Naive thymus-derived CD8-positive, alpha-beta T cell (primary cell): ENCODE measurements at regions not wholly inside any gene's neighbourhood (a gene's known extent, or its start where the extent isn't known, plus 50 kb on each side); places are given as distances from the start of the nearest gene placed in this dataset.

Experiments used
- ATAC-seq, 2 donors: fragments of 150-1000 bp; cut with Tn5 transposase in 1 of 2; sonication (Bioruptor Pico), chemical (Tn5 transposase) in 1 of 2; 1 replicate in 1 of 2; 2 replicates in 1 of 2; pipeline ENCODE4 v1.10.0; 2021; ENCODE audit warnings: mild to moderate bottlenecking in 2 of 2, moderate library complexity in 2 of 2
- POLR2A ChIA-PET: fragments of 350-600 bp; sonication (Branson Sonifier 250); formaldehyde crosslinking; loops from one replicate; lab custom pipeline; 2021; ENCODE audit warnings: antibody characterized with exemption; lab: Charles Lee
- DNase-seq, 10 donors: peaks; one replicate each; pipeline versions ENCODE4 v3.0.0 to v3.0.0-alpha.2; 2020 to 2022
- H3K27ac Mint-ChIP-seq, 10 donors: one replicate each; pipeline ENCODE4 v1.8.0; 2020 to 2022; ENCODE audit warnings: mild to moderate bottlenecking in 10 of 10, mixed read lengths in 10 of 10, moderate library complexity in 4 of 10, inconsistent platforms in 1 of 10
- H3K27me3 Mint-ChIP-seq, 5 donors: one replicate each; pipeline ENCODE4 v1.8.0; 2021 to 2022; ENCODE audit warnings: mixed read lengths in 5 of 5
- H3K36me3 Mint-ChIP-seq, 3 donors: one replicate each; pipeline ENCODE4 v1.8.0; 2020 to 2022; ENCODE audit warnings: mixed read lengths in 3 of 3, mild to moderate bottlenecking in 2 of 3, inconsistent platforms in 1 of 3
- H3K4me1 Mint-ChIP-seq, 4 donors: one replicate each; pipeline ENCODE4 v1.8.0; 2021 to 2022; ENCODE audit warnings: mixed read lengths in 4 of 4
- H3K4me3 Mint-ChIP-seq, 10 donors: one replicate each; pipeline ENCODE4 v1.8.0; 2020 to 2022; ENCODE audit warnings: mild to moderate bottlenecking in 10 of 10, mixed read lengths in 10 of 10, moderate library complexity in 6 of 10, inconsistent platforms in 1 of 10
- H3K9me3 Mint-ChIP-seq, 9 donors: one replicate each; pipeline ENCODE4 v1.8.0; 2020 to 2022; ENCODE audit warnings: mixed read lengths in 9 of 9, mild to moderate bottlenecking in 3 of 9, inconsistent platforms in 1 of 9, moderate library complexity in 1 of 9

DNA sequence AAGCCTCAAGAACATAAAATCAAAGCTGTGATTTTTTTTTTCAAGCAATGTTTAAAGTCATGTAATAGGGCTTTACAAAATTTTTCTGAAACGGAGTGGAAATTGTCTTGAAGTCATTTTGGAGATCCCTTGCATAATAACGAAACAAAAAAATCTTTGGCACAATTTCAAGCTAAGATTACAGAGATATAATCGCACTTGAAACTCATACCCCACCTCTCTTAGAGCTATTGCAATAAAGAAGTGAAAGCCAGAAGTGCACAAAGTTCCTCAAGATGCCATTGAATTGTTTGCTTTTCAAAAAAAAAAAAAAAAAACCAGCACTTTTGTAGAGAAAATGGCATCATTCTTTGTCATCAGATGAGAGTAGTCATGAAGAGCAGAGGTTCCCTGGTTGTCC is 152.3 kb downstream of the PAX3 start:
- Mint-ChIP-seq H3K27ac (no peak overlapping the region), H3K36me3 (no peaks in the 10 kb centered on the region), H3K4me3 (no peak overlapping the region), H3K4me1 (no peaks in the 10 kb centered on the region), H3K9me3 (peaks cover 0 to 14% (median 5%) of the 10 kb centered on the region in 9 donors), H3K27me3 (no peaks in the 10 kb centered on the region)
- POLR2A ChIA-PET, result no interaction called here
- ATAC-seq (no peak), DNase-seq (no peak)

DNA sequence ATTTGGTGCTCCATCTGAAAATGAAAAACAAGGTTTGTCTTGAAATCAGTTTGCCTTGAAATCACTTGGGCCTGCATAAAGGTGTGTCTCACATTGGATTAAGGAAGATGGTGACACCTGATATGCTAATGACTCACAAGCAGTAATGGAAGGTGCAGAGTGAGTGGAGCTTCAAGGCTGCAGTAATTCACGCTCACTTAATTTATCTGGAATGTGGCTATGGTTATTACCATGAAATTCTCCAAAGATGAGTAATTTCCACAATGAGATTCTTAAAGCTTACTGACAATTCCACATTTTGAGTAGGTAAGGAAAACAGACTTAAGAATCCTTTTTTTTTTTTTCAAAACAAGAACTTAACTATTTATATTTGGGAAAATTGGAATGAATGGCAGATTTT is 156.8 kb downstream of the PAX3 start:
- H3K36me3 Mint-ChIP-seq, result no peaks in the 10 kb centered on the region
- ATAC-seq (no peak), DNase-seq (no peak)
- no peaks in the 10 kb centered on the region for H3K4me1 Mint-ChIP-seq
- POLR2A ChIA-PET, result no interaction called here
- H3K9me3 Mint-ChIP-seq, result peaks cover 0 to 18% (median 6%) of the 10 kb centered on the region in 9 donors
- H3K27ac Mint-ChIP-seq, result no peak overlapping the region
- no peak overlapping the region for H3K4me3 Mint-ChIP-seq
- no peaks in the 10 kb centered on the region for H3K27me3 Mint-ChIP-seq

GRCh38 chr2:222136106-222136630 is 162.6 kb downstream of the PAX3 start:
- POLR2A ChIA-PET, result no interaction called here
- Mint-ChIP-seq H3K9me3 (peaks cover 0 to 33% (median 10%) of the 10 kb centered on the region in 9 donors), H3K4me1 (no peaks in the 10 kb centered on the region), H3K4me3 (no peak overlapping the region), H3K36me3 (peaks cover 0 to 6% (median 0%) of the 10 kb centered on the region in 3 donors), H3K27me3 (peaks cover 0 to 3% (median 0%) of the 10 kb centered on the region in 5 donors), H3K27ac (no peak overlapping the region)
- no peak for DNase-seq
- ATAC-seq, result no peak

GRCh38 chr2:222134654-222135053 is 164.1 kb downstream of the PAX3 start:
- H3K9me3 Mint-ChIP-seq, result peaks cover 0 to 33% (median 10%) of the 10 kb centered on the region in 9 donors
- H3K4me1 Mint-ChIP-seq, result no peaks in the 10 kb centered on the region
- DNase-seq (no peak), ATAC-seq (no peak)
- H3K27me3 Mint-ChIP-seq, result peaks cover 0 to 3% (median 0%) of the 10 kb centered on the region in 5 donors
- H3K4me3 Mint-ChIP-seq, result no peak overlapping the region
- no peak overlapping the region for H3K27ac Mint-ChIP-seq
- peaks cover 0 to 6% (median 0%) of the 10 kb centered on the region in 3 donors for H3K36me3 Mint-ChIP-seq
- POLR2A ChIA-PET, result no interaction called here

- Mint-ChIP-seq H3K27me3 (peaks cover 0 to 3% (median 0%) of the 10 kb centered on the region in 5 donors), H3K36me3 (peaks cover 0 to 6% (median 0%) of the 10 kb centered on the region in 3 donors), H3K9me3 (peaks cover 0 to 33% (median 10%) of the 10 kb centered on the region in 9 donors), H3K4me1 (no peaks in the 10 kb centered on the region), H3K27ac (no peak overlapping the region), H3K4me3 (no peak overlapping the region)
- DNase-seq, result no peak
- no peak for ATAC-seq
- POLR2A ChIA-PET, result no interaction called here
Measured at GRCh38 chr2:222133897-222134296, 164.9 kb downstream of the PAX3 start.

GRCh38 chr2:222130855-222131254 is 167.9 kb downstream of the PAX3 start:
- peaks cover 0 to 6% (median 0%) of the 10 kb centered on the region in 3 donors for H3K36me3 Mint-ChIP-seq

DNA sequence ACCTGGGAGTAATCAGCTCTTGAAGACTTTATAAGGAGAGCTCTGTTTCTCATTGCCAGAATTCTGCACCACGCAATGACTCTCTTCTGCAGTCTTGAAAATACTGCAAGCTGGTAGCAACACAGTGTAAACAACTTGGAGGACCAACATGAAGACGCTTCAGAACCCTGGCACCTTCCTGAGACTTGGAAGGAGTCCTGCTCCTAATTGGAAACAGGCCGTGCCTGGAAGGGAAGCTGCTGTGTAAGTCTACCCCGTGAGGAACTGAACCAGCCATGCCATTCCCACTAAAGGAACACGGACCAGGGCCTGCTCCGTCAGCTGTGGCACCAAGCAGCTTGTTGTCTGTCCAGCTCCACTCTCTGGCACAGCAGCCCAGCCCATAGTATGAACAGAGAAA is 171.1 kb downstream of the PAX3 start:
- H3K36me3 Mint-ChIP-seq, result no peaks in the 10 kb centered on the region
- peaks cover 0 to 2% (median 0%) of the 10 kb centered on the region in 5 donors for H3K27me3 Mint-ChIP-seq
- H3K9me3 Mint-ChIP-seq, result peaks cover 0 to 12% (median 0%) of the 10 kb centered on the region in 9 donors
- no peak for ATAC-seq
- H3K4me1 Mint-ChIP-seq, result no peaks in the 10 kb centered on the region
- H3K27ac Mint-ChIP-seq, result no peak overlapping the region
- no peak overlapping the region for H3K4me3 Mint-ChIP-seq
- POLR2A ChIA-PET, result no interaction called here
- no peak for DNase-seq

More at GRCh38 chr2:222130855-222131254, 167.9 kb downstream of the PAX3 start:
- POLR2A ChIA-PET, result no interaction called here
- peaks cover 0 to 25% (median 3%) of the 10 kb centered on the region in 9 donors for H3K9me3 Mint-ChIP-seq
- ATAC-seq (no peak), DNase-seq (no peak)
- H3K4me3 Mint-ChIP-seq, result no peak overlapping the region
- H3K27me3 Mint-ChIP-seq, result peaks cover 0 to 3% (median 0%) of the 10 kb centered on the region in 5 donors
- H3K27ac Mint-ChIP-seq, result no peak overlapping the region
- no peaks in the 10 kb centered on the region for H3K4me1 Mint-ChIP-seq

DNA sequence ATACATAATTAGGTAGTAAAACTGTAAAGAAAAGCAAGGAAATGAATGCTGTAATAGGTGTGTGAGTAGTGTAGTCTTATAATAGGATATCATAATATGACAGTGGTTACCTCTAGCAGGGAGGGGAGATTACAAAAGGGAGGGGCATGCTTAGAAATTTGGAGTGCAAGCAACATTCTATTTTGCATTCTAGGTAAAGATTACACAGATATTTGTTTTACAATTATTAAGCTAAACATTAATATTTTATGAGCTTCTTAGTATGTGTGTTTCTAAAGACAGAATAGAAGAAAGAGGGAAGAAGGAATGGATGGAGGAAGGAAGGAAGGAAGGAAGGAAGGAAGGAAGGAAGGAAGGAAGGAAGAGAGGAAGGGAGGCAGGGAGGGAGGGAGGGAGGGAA is 177.9 kb downstream of the PAX3 start:
- H3K4me3 Mint-ChIP-seq, result no peak overlapping the region
- no peak overlapping the region for H3K27ac Mint-ChIP-seq
- H3K9me3 Mint-ChIP-seq, result peaks cover 0 to 7% (median 0%) of the 10 kb centered on the region in 9 donors
- DNase-seq, result no peak
- ATAC-seq, result no peak
- POLR2A ChIA-PET, result no interaction called here
- H3K27me3 Mint-ChIP-seq, result peaks cover 0 to 4% (median 0%) of the 10 kb centered on the region in 5 donors
- H3K4me1 Mint-ChIP-seq, result no peaks in the 10 kb centered on the region
- no peaks in the 10 kb centered on the region for H3K36me3 Mint-ChIP-seq

GRCh38 chr2:222115296-222115695 is 183.5 kb downstream of the PAX3 start:
- Mint-ChIP-seq H3K9me3 (peaks cover 0 to 6% (median 3%) of the 10 kb centered on the region in 9 donors), H3K27ac (no peak overlapping the region)

DNA sequence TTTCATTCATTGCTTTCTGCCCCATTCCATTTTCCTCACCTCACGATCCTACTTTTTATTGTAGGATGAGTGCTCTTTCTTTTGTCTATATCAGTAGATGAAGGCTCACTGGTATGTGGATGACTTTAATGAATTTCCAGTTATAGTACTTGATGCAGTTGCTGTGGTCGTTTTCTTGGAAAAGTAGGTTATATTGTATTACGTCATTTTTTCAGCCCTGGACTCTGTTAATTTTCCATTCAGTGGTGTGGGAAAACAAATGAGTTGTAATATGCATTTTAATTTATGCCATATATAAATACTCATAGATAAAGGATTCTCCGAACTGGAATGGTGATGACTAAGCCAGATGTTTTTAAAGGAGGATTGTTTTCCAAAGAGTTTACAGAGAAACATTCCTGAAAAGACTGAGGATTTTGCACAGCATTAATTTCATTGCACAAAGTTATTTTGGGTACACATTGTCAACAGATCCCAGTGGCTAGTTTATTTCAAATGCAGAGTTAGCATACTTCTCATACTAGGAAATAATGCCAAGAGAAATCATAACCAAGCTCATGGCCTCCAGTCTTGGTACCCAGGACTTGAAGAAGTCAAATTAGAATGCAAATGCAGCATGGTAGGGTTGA is 189.7 kb downstream of the PAX3 start:
- H3K9me3 Mint-ChIP-seq, result peaks cover 0 to 9% (median 0%) of the 10 kb centered on the region in 9 donors
- no peak overlapping the region for H3K4me3 Mint-ChIP-seq
- no peaks in the 10 kb centered on the region for H3K36me3 Mint-ChIP-seq
- no peaks in the 10 kb centered on the region for H3K4me1 Mint-ChIP-seq
- DNase-seq (no peak), ATAC-seq (no peak)
- no peak overlapping the region for H3K27ac Mint-ChIP-seq
- POLR2A ChIA-PET, result no interaction called here
- peaks cover 0 to 10% (median 2%) of the 10 kb centered on the region in 5 donors for H3K27me3 Mint-ChIP-seq

More at GRCh38 chr2:222115296-222115695, 183.5 kb downstream of the PAX3 start:
- peaks cover 0 to 10% (median 1%) of the 10 kb centered on the region in 5 donors for H3K27me3 Mint-ChIP-seq
- no peaks in the 10 kb centered on the region for H3K4me1 Mint-ChIP-seq
- POLR2A ChIA-PET, result no interaction called here
- H3K36me3 Mint-ChIP-seq, result peaks cover 0 to 1% (median 0%) of the 10 kb centered on the region in 3 donors
- DNase-seq, result no peak
- ATAC-seq, result no peak
- H3K4me3 Mint-ChIP-seq, result no peak overlapping the region

DNA sequence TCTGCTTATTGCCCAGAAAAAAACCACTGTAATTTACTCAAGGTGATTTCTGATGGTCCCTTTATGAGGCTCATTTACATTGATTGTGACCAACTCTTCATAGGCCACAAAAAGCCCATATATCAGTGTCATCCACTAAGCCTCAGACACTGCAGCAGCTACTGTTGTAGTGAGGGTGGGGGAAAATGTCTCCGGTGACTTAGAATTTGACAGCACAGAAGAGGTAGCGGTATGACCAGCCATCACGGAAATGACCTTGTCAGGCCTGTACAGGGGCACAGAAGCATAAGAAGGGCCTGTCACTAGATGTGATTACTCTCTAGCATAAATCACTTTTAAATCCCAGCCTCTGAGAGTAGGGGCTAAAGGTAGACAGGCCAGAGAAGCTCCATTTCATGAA is 190.3 kb downstream of the PAX3 start:
- DNase-seq, result no peak
- Mint-ChIP-seq H3K36me3 (no peaks in the 10 kb centered on the region), H3K9me3 (peaks cover 0 to 9% (median 0%) of the 10 kb centered on the region in 9 donors), H3K27me3 (peaks cover 0 to 8% (median 0%) of the 10 kb centered on the region in 5 donors), H3K4me1 (no peaks in the 10 kb centered on the region), H3K27ac (no peak overlapping the region), H3K4me3 (no peak overlapping the region)
- POLR2A ChIA-PET, result no interaction called here
- ATAC-seq, result no peak

- ATAC-seq (no peak), DNase-seq (no peak)
- Mint-ChIP-seq H3K4me3 (no peak overlapping the region), H3K9me3 (peaks cover 0 to 14% (median 0%) of the 10 kb centered on the region in 9 donors), H3K27ac (no peak overlapping the region), H3K4me1 (no peaks in the 10 kb centered on the region), H3K27me3 (peaks cover 0 to 3% (median 2%) of the 10 kb centered on the region in 5 donors), H3K36me3 (no peaks in the 10 kb centered on the region)
- POLR2A ChIA-PET, result no interaction called here
Measured at GRCh38 chr2:222105046-222105445, 193.8 kb downstream of the PAX3 start.

- Mint-ChIP-seq H3K4me3 (no peak overlapping the region), H3K27me3 (peaks cover 0 to 5% (median 2%) of the 10 kb centered on the region in 5 donors), H3K4me1 (no peaks in the 10 kb centered on the region), H3K36me3 (no peaks in the 10 kb centered on the region), H3K27ac (no peak overlapping the region), H3K9me3 (peaks cover 0 to 14% (median 0%) of the 10 kb centered on the region in 9 donors)
- no peak for ATAC-seq
- DNase-seq, result no peak
- POLR2A ChIA-PET, result no interaction called here
Measured at GRCh38 chr2:222102575-222103349, 196.0 kb downstream of the PAX3 start.
